Fibroblast of skin of back (primary cell): ENCODE measurements at regions not wholly inside any gene's neighbourhood (a gene's known extent, or its start where the extent isn't known, plus 50 kb on each side); places are given as distances from the start of the nearest gene placed in this dataset.

Experiments
- DNase-seq: peaks from one replicate; pipeline ENCODE4 v3.0.0-alpha.2; 2013

- DNase-seq, result peak; percentile 59
Observed at GRCh38 chr17:14805348-14805747, 459.8 kb downstream of the PMP22 start.

- peak; percentile 13 for DNase-seq
Observed at GRCh38 chr17:14803826-14804225, 461.3 kb downstream of the PMP22 start.

- no peak for DNase-seq
Observed at GRCh38 chr17:14797801-14798200, 467.3 kb downstream of the PMP22 start.

DNA sequence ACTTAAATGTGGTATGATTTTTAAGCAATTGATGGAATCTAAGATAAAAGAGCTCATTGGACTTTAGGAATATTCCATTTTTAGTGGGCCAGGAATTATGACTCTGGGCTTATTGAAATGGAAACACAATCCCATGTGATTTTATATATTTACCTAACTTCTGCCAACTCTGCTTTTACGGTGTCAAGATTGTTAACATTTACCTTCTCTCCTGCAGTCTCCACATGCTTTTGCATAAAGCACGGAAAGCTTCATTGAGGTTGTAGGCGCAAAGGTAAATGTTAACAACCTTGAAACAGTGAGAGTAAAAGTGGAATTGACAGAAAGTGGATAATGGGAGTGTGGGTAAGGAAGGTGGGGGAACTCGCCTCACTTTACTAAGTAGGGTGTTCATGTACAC, 468.1 kb downstream of the PMP22 start:
- no peak for DNase-seq

DNA sequence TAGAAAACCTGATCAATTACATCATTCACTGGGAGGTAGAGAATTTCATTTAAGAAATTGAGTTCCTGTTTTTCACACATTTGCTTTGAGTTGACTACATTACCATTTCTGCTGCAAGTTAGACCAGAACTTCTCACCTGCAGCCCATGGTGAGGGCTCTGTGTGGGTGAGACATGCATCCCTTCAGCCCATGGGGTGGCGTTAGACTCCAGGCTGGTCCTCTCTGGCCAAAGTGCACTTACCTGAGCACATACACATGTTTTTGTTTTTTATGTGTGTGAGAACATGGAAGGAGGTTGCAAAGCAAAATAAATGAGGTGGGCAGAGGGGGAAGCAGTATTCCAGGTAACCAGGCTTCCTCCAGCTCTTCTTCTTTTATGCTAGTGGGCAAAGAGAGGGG, 470.2 kb downstream of the PMP22 start:
- no peak for DNase-seq

GRCh38 chr17:14793237-14793636, 471.9 kb downstream of the PMP22 start:
- peak; percentile 92 for DNase-seq

DNA sequence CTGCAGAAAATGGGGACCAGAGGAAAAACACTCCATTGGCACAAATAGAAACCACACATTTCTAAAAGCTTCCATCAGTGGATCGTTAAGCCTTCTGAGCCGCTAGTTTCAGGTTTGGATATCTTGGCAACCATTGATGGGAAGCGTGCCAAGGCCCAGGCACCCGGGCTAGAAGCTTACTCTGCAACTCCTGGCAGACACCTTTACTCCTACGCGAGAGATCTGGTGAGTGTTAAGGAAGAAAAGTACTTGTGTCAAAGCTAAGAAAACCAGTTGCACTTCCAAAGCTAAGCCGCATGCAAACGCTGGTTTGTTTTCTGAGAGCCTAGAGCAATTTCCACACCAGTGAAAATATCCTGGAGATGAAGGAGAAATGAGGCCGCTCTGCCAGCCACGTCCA, 472.4 kb downstream of the PMP22 start:
- DNase-seq, result no peak

DNA sequence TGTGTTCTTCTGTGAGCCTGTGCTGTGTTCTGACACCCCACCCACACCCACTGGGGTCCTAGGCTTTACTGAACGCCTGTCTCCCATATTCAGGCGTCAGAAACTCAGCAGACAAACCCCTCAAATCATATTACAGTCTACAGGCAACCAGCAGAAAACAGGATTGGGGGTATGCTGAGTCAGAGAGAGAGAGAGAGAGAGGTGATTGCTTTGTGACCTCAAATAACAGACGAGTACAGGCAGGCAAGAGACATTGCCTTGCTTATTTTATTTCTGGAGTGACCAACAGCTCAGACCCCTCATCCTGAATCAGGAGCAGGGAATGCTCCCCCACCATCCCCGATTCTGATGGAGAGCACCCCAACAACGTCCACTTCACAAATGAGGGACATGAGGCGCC, 473.9 kb downstream of the PMP22 start:
- no peak for DNase-seq

DNA sequence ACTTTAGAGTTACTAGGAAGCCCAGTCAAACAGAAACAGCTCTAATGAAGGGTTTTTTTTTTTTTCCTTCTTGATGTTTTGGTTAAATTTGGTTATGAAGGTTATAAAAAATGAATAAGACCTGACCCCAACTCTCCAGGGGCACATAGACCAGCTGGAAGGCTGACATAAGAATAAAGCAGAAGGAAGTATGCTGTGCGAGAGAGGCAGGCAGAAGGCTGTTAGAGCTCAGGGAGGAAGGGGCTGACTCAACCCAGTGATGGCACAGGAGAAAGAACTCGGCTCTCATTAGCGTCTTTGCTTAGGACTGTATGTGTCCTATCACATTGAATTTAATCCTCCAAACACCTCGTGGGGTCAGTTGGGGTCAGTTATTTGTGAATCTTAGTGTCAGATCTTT, 474.6 kb downstream of the PMP22 start:
- DNase-seq, result peak; percentile 66

DNA sequence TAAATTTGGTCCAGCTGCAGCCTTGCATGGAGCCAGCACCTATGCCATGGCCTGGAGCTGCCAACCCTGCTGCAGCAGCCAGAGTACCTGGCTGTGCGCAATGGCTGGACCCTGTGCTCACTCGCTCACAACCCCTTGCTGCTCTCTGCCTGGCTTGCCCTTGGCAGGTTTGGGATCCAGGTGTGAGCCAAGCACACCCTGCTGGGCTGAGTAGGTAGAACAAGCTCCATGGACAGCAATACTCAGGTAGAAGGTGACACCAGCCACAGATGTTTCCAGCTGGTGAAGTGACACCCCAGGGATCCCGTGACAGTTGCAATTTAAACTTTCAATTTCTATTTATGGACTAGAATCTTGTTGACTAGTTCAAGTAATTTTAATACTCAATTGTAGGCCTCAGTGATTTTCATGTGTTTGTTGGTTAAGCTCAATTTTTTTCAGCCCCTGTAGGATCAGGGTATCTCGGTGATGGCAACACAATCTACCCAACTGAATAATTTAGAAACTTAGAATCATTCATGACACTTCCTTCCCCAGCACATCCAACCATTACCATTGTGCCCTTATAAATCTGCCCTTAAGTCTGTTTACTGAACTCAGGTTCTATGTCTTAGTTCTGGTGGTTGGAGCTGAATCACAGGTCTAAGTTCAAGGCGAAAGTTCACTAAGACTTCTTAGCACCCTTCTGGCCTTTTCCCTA, 480.0 kb downstream of the PMP22 start:
- no peak for DNase-seq

GRCh38 chr17:14781123-14781522, 480.2 kb downstream of the HS3ST3B1 start:
- no peak for DNase-seq

DNA sequence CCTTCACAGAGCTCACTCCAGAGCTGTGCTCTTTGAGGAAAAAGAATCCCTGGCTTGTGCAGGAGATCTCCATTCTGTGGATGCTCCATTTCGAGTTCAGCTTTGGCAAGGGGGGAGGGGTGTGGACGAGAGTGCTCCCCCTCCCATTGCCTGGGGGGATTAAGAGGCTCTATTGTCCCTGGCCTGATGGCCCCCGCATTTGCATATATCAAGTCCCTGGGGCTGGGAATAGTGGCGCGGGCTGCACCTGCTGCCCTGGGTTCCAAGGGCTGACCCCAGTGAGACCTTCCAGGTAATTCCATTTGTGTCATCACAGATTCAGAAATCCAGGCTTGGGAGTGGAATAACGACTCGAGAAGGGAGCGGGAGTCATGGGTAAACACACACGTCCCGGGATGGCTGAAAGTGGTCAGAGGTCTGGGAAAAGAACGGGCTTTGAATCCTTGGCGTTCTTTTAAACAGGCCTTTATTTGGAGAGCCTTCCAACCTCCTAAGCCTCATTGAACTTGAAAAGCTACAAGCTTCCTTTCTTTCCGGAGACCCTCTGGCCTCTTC, 479.3 kb downstream of the HS3ST3B1 start:
- DNase-seq, result no peak

DNA sequence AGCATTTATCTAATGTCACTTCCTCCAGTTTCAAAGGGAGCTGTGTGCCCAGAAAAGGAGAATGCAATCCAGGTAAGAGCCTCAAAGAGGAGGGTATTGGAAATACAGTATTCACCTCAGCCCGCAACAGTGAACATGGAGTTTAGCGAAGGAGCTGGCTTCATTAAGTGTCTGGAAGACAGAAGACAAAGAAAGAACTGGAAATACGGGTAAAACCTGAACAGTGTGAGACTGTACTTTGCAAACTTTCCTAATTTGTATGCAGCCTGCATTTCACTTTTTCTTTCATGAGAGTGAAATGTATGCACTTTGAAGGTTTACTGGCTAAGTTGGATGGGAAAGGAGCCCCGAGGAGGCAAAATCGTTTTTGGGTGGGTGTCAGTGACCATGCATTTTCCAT, 478.4 kb downstream of the HS3ST3B1 start:
- no peak for DNase-seq

GRCh38 chr17:14777291-14777690, 476.4 kb downstream of the HS3ST3B1 start:
- DNase-seq, result no peak

DNA sequence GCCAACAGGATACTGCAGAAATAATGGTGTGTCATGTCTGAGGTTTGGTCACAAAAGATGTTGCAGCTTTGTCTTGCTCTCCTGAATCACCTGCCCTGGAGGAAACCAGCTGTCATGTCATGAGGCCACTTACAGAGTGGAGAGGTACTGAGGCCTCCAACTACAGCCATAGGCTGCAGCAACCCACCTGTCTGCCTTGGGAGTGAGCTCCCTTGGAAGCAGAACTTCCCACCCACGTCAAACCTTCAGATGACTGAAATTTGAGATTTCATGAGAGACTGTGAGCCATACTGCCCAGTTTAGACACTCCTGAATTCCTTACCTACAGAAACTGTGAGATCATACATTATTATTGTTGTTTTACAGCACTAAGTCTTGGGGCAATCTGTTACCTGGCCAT, 475.9 kb downstream of the HS3ST3B1 start:
- peak; percentile 18 for DNase-seq

DNA sequence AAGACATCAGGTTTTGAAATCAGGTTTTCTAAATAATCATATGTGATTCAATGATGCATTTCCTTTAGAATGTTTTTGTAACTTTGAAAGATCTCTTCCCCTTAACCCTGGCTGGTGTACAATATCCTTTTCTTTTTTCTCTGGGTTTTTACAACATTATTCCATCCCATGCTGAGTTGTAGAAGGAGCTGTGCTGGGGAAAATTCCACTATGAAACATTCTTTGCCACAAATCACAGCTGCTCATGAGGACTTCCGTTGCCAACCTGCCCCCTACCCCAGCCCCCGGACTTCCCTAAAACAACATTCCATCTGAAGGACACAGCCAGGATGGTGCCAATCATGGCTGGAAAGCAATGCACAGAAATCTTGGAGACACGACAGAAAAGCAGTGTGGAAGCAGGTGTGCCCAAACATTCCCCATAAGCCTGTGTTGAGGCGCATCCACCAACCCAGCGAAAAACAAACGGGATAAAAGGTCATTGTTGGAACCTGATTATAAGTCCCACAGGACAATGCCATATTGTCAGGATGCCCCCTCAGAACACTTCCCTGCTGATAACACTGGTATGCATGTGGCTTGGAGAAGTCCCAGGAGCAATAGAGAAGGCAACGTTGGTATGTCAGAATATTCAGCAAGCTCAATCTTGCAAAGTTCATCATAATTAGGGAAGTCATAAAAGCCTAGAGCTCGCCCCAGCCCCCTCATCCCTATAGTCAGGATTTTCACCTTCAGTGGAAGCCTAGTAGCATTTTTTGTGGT, 475.0 kb downstream of the HS3ST3B1 start:
- DNase-seq, result peak; percentile 77

- no peak for DNase-seq
Observed at GRCh38 chr17:14774774-14775173, 473.9 kb downstream of the HS3ST3B1 start.

DNA sequence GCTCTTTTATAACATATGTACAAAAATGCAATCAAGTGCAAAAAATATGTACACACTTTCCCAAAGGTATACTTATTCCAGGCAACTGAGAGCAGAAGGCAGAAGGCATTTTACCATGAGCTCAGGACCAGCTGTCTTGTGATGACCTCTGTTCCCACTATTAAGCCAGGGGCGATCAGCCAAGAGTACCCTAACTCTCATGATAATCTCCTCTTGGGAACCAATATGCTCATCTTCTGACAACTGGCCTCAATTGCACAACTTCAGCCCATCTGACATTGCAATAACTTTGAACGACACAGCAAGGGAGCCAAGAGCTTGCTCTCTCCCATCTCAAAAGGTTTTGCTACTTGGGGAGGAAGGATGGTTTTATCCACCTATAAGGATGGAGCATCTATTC, 471.9 kb downstream of the HS3ST3B1 start:
- DNase-seq, result no peak

DNA sequence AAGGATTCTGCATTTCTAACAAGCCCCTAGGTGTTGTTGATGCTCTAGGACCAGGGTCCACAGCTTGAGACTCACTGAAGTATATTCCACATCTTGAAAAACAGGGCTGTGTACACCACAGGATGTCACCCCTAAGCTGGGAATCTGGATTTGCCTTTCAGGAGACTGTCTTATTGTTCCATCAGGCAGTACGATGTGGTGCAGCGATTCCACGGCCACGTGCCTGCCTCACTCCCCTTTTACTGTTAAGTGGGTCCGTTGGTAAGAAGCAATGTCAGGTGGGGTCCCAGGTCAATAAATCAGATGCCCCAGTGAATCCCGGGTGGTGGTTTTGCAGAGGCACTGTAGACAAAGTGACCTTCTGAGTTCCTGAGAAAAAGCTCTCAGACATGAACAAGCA, 470.7 kb downstream of the HS3ST3B1 start:
- no peak for DNase-seq

DNA sequence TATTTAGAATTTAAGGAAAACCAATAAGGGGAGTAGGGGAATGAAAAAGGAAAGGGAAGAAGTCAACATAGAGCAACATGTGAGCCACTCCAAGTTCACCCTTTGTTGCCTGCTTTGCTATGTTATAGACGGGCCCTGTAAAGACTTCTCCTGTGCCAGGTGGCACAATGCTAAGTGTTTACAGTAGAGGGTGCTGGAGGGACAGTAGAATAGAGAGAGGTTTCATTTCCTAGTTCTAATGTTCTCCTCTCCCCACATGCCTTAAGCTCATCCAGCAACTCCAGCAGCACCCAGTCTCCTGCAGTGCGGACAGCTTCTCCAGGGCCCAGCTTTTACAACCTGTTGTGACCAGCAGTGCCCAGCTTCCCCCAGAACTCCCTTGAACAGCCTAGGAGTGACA, 468.0 kb downstream of the HS3ST3B1 start:
- DNase-seq, result no peak

DNA sequence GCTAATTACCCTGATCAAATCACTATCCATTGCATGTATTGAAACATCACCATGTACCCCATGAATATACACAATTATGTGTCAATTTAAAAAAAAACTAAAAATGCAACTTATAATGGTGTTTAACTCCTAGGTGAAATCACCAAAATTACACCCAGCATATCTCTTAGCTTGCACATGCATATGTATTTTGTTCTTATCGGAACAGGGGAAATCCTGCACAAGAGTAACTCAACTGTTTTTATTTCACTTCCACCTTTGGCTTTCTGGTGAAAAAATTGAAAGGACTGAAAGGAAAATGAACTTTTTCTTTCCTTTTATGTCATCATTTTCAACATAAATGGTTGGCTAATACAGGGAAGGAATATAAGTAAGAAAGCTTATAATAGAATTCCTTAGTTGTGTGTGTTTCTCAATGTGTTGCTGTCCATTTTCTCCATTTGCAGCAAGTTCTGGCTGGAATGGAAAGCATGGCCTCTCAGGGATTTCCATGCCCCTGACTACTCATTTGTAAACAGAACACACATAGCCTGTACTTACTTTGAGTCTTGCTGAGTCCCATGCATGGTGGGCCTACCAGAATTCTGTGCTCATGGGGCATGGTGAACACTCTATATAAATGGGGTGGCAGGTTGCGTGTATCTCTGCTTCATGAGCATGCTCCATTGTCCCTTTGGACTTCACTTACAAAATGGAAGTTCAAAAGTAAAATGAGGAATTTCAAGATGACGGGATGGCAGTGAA, 462.0 kb downstream of the HS3ST3B1 start:
- no peak for DNase-seq

- DNase-seq, result peak; percentile 60
Observed at GRCh38 chr17:14760719-14761411, 460.0 kb downstream of the HS3ST3B1 start.

GRCh38 chr17:14760212-14760611, 459.3 kb downstream of the HS3ST3B1 start:
- DNase-seq, result no peak
